ENCODE measurements at regions not wholly inside any gene's neighbourhood (a gene's known extent, or its start where the extent isn't known, plus 50 kb on each side); places are given as distances from the start of the nearest gene placed in this dataset.

GRCh38 chr15:69656271-69657030 is 203.8 kb downstream of the RPLP1 start:
- DNase-seq (ENCODE audit: low read depth, low spot score): no peak

GRCh38 chr15:69657626-69658025 is 205.0 kb downstream of the RPLP1 start:
- DNase-seq (ENCODE audit: low read depth, low spot score): no peak

DNA sequence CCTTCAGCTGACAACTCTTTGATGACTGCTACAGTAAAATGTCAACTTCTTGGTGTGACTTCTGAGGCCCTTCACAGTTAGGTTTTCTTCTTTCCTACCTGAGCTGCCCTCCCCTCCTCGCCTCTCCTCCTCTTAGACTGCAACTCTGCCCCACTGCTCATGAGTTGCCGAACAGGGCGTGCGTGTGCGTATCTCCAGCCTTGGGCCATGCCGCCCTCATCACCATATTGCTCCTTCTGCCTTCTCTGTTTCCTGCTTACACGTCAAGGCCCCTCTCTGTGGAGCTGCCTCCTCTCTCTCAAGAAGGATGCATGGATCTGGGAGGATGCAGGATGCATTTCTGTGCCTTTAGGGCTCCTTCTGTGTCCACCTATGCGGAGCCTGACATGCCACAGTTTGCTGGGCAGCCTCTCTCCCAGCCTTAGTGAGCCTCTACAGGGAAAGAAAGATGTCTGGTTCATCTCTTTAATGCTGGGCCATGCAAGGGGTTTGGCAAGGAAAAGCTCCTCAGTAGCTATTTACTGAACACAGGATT is 205.9 kb downstream of the RPLP1 start:
- no peak for DNase-seq (ENCODE audit: low read depth, low spot score)

GRCh38 chr15:69659454-69660050 is 206.9 kb downstream of the RPLP1 start:
- no peak for DNase-seq (ENCODE audit: low read depth, low spot score)

GRCh38 chr15:69660114-69660513 is 207.5 kb downstream of the RPLP1 start:
- DNase-seq (ENCODE audit: low read depth, low spot score): no peak

- DNase-seq (ENCODE audit: low read depth, low spot score): no peak
These were observed 208.2 kb downstream of the RPLP1 start for GRCh38 chr15:69660658-69661405.

GRCh38 chr15:69661446-69661845 is 208.8 kb downstream of the RPLP1 start:
- DNase-seq (ENCODE audit: low read depth, low spot score): no peak

GRCh38 chr15:69661871-69662644 is 209.4 kb downstream of the RPLP1 start:
- DNase-seq (ENCODE audit: low read depth, low spot score): no peak

DNA sequence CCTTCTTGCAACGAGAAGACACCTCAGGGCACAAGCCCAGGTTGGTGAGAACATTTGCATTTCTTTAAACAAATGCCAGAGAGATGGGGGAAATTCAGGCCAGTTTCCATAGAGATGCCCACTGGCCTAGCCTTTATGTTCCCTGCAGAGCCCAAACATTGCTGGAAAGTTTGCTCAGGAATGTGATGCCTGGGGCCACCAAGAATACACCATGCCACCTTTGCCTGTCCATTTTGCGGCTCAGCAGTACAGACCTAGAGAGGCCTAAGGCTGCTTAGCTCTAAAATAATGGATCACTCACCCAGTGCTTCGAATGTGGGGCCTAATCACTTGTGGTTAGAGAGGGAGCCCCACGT is 210.0 kb downstream of the RPLP1 start:
- no peak for DNase-seq (ENCODE audit: low read depth, low spot score)

DNA sequence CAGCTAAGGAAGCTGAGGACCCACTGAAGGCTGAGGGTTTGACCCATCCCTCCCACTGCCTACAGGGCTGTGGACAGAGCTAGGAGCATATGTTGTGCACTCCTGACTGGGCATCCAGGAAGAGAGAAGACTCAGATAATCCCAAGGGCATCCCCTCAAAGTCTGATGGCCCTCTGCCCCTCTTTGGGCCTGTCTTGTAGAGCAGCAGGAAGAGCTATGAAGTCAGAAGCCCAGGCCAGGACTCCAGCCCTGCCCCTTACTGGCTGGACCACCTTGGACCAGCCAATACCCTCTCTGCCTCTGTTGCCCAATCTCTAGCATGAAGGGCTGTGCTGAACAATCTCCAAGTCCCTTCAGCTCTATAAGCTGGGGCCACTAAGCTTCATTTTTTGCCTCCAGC is 210.8 kb downstream of the RPLP1 start:
- DNase-seq (ENCODE audit: low read depth, low spot score): no peak

- no peak for DNase-seq (ENCODE audit: low read depth, low spot score)
These were observed 211.4 kb downstream of the RPLP1 start for GRCh38 chr15:69663982-69664381.

DNA sequence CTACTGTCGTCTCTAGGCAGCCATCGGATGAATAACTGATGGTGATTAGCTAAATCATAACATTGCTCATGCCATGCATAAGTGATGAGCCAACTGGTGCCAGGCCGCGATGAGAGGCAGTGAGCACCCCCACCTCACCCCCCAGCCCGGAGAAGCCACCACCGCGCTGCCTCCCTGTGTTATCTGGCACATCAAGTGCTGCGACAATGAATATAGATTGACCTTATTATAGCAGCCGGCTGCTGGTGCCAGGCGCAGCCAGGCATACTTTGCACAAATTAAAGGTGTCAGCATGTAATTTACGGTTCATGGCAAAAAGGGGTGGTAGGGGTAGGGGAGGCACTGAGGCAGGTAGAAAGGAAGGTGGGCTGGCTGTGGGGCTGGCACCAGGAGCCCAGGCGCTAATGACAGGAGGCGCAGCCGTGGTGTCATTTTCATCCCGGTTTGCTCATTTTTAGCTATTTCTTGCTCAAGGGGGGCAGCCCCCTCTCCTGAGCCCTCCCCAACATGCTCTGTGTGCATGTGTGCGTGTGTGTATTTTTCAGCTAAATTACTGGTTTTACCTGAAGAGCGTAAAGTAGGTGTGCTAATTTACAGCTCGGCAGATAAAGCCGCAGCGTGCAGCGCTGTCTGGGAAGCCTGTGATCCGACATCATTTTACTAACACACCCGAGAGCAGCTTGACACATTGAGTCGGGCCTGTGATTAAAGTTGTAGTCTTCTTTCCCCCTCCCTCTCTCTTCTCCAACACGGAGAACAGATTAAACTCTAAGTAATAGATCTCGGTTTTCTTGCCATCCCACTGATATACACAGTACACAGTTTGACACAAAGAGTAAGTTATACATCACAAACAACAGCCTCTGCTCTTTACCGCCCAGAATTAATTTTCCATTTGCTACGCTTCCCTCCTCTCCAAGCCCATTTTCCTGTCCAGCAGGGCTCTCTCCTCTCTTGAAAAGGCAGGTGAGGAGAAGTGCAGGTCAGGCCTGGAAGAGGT is 212.3 kb downstream of the RPLP1 start:
- no peak for DNase-seq (ENCODE audit: low read depth, low spot score)

DNA sequence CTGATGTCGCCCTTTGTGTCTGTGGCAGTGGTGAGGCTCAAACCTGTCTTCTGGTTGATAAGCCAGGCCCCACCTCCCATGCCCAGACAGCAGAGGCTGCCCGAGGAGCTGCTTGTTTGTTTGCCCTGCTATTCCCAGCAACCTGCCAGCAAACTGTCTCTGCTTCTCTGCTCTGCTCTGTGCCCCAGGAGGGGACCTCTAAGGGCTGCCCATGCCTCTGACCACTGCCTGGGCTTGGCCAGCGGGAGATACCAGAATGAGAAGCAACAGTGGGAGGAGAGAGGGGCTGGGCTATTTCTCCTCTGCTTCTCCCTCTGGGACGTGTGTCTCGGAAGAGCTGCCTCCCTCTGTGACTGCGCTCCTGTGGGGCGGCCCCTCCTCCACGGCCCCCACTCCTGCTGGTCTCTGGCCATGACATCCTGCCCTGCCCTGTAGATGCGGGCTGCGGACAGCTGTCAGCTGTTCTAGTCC is 213.1 kb downstream of the RPLP1 start:
- DNase-seq (ENCODE audit: low read depth, low spot score): no peak

DNA sequence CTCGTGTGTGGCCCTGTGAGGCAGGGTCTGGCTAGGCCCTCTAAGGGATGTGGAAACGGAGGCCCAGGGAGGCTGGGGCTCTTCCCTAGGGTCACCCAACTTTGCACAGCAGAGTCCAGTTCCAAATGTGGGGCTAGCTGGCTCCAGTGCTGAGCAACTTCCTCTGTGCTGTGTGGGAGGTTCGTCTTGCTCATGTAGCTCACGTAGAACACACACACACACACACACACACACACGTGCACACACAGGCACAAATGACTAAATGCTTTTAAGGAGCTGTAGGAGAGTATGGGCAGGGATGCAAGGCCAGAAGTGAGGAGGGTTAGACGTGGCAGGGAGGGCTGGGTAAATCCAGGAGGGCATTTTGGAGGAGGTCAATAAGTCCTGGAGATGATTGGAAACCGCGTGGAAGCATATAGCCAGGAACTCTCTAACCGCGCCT is 213.8 kb downstream of the RPLP1 start:
- DNase-seq (ENCODE audit: low read depth, low spot score): no peak

DNA sequence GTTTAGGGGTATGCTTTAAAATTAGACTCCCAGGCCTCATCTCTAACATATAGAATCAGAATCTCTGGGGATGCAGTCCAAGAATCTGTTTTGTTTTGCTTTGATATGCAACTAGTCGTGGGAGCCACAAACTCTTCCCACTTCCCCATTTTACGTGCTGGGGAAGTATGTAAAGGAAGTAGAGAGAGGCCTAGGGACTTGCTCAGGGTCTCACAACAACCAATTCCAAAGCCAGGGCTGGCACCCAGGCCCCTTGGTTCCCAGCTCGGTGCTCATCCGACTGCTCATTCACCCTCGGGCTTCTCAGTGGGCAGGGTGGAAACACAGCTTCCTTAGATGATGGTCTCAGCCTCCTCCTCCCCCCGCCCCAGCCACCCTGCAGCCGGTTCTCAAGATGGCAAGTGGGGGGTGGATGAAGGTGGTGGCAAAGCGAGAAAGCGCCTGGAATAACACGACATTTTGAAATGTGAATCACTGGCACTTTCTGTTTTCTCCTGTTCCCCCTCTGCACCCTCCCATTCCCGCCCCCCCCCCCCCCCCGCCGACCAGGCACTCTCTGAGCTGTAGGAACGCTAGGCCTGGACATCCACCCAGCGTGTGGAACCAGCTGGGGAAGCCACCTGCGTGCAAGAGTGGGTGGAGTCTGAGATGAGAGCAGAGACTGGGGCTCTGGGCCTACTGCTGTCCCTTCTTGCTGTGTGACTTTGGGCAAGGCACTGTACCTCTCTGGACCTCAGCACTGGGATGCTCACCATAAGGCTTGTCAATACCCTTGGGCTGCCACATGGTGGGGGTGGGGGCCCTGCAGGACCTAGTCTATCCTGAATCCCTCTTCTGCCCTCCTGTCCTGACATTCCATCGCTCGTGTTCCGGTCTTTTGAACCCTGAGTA is 214.5 kb downstream of the RPLP1 start:
- DNase-seq (ENCODE audit: low read depth, low spot score): no peak

DNA sequence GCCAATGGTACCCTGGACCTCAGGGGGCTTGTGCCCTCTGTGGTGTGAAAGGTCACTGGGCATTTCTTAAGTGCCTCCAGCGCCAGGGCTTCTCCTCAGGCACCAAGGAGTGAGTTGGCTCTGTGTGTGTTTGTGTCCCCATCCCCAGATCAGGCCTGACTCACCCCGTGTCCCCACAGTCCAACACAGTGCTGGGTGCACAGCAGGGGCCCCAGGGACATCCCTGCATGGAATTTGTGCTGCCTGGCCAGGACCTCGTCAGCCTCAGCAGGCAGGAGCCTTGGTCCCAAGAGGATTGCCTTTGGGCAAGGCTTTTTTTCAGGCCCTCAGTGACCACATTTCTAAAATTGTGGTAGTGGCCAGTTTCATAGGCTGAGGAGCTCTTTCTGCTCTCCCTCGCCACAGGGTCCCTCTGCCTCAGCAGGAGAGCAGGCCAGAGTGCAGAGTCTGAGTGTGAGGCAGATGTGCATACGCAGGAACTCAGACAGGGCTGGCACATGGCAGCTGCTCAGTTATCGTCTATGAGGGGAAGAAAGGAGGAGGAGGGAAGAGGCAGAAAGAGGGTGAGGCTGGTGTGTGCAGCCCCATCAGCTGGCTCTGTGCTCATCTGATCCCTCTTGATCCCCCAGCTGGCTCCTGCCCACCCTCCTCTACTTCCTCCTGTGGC is 215.6 kb downstream of the RPLP1 start:
- DNase-seq (ENCODE audit: low read depth, low spot score): no peak

GRCh38 chr15:69668963-69669362 is 216.3 kb downstream of the RPLP1 start:
- DNase-seq (ENCODE audit: low read depth, low spot score): no peak

- DNase-seq (ENCODE audit: low read depth, low spot score): no peak
These were observed 216.8 kb downstream of the RPLP1 start for GRCh38 chr15:69669446-69669845.
